GM12892 (cell line): ENCODE measurements at regions not wholly inside any gene's neighbourhood (a gene's known extent, or its start where the extent isn't known, plus 50 kb on each side); places are given as distances from the start of the nearest gene placed in this dataset.

ENCODE experiments used
- POLR2A ChIP-seq: IDR thresholded peaks from 2 replicates; pipeline ENCODE4 v1.6.1; 2011; ENCODE audit warnings: low read depth, low read length, control low read depth
- POLR2AphosphoS5 ChIP-seq: IDR thresholded peaks from 2 replicates; pipeline ENCODE4 v1.6.1; 2011; ENCODE audit warnings: low read depth, low read length, control low read depth
- TAF1 ChIP-seq: IDR thresholded peaks from 2 replicates; pipeline ENCODE4 v1.6.1; 2011; ENCODE audit warnings: low read depth, mild to moderate bottlenecking, control low read depth, low read length, borderline replicate concordance

DNA sequence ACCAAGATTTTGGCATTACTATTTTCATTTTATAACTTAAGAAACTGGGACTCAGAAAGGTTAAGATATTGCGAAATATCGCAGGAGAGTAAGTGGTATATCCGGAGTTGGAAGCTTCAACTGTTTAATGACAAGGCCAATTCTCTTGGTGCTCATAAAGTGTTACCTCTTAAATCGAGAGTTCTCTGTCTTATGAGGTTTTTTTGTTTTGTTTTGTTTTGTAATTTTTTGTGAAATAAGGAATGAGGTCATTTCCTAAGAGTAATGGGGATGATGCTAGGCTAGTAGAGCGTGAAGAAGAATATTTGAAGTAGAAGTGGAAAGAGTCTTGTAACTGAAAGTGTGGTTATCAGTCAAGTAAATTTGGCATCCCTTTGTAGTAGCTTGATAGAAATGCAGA is 183.2 kb upstream of the DAB2 start:
- no peak for TF ChIP-seq POLR2A
- TF ChIP-seq POLR2AphosphoS5, result no peak
- no peak for TF ChIP-seq TAF1
